GM12873 (cell line): ENCODE measurements at regions not wholly inside any gene's neighbourhood (a gene's known extent, or its start where the extent isn't known, plus 50 kb on each side); places are given as distances from the start of the nearest gene placed in this dataset.

ENCODE experiments used
- CTCF ChIP-seq: IDR thresholded peaks from 2 replicates; pipeline ENCODE4 v1.5.1; 2012; ENCODE audit warnings: low read depth, mild to moderate bottlenecking, moderate library complexity, low read length, control low read depth; ENCODE audit not compliant: insufficient read depth; ENCODE audit errors: missing control alignments

GRCh38 chr3:21049334-21050062, 701.5 kb downstream of the ZNF385D start:
- no peak for TF ChIP-seq CTCF

- no peak for TF ChIP-seq CTCF
Measured at GRCh38 chr3:21043139-21043538, 707.9 kb downstream of the ZNF385D start.

- no peak for TF ChIP-seq CTCF
Measured at GRCh38 chr3:21042184-21042583, 708.8 kb downstream of the ZNF385D start.

- TF ChIP-seq CTCF, result no peak
Measured at GRCh38 chr3:21041621-21042020, 709.4 kb downstream of the ZNF385D start.

- TF ChIP-seq CTCF, result no peak
Measured at GRCh38 chr3:21036888-21037287, 714.1 kb downstream of the ZNF385D start.

GRCh38 chr3:21028412-21028811, 722.6 kb downstream of the ZNF385D start:
- no peak for TF ChIP-seq CTCF

- no peak for TF ChIP-seq CTCF
Measured at GRCh38 chr3:21024563-21024962, 726.4 kb downstream of the ZNF385D start.
